HCT116 (cell line): ENCODE measurements at regions not wholly inside any gene's neighbourhood (a gene's known extent, or its start where the extent isn't known, plus 50 kb on each side); places are given as distances from the start of the nearest gene placed in this dataset.

Source experiments
- ATF3 ChIP-seq: IDR thresholded peaks from 2 replicates; pipeline ENCODE4 v1.6.1; 2012
- CEBPB ChIP-seq: IDR thresholded peaks from 2 replicates; pipeline ENCODE4 v1.6.1; 2012; ENCODE audit warnings: low read depth
- CTCF ChIP-seq, 3 experiments: fragments of 200-600 bp in 1 of 3; sonication (generic) in 1 of 3; IDR thresholded peaks in 2 of 3; conservative IDR thresholded peaks in 1 of 3; 2 replicates each; pipeline ENCODE4 v1.5.1; 2012 to 2017; ENCODE audit warnings: low read depth in 2 of 3, low read length in 2 of 3, antibody characterized with exemption in 1 of 3, borderline replicate concordance in 1 of 3, control low read depth in 1 of 3, mild to moderate bottlenecking in 1 of 3, mixed read lengths in 1 of 3, mixed run types in 1 of 3, moderate library complexity in 1 of 3; ENCODE audit not compliant: insufficient read depth in 1 of 3
- EGR1 ChIP-seq: IDR thresholded peaks from 2 replicates; pipeline ENCODE4 v1.6.1; 2012; ENCODE audit warnings: low read depth
- ELF1 ChIP-seq: IDR thresholded peaks from 2 replicates; pipeline ENCODE4 v1.6.1; 2012; ENCODE audit warnings: low read depth, borderline replicate concordance
- EZH2 ChIP-seq: fragments of 200-600 bp; sonication (generic); IDR thresholded peaks from 2 replicates; pipeline ENCODE4 v1.6.1; 2017; ENCODE audit warnings: antibody characterized with exemption, mixed run types
- EZH2phosphoT487 ChIP-seq: fragments of 200-600 bp; IDR thresholded peaks from 2 replicates; pipeline ENCODE4 v1.6.1; 2018; ENCODE audit warnings: antibody characterized with exemption, borderline replicate concordance
- POLR2A ChIP-seq: IDR thresholded peaks from 2 replicates; pipeline ENCODE4 v1.7.0; 2011; ENCODE audit warnings: borderline replicate concordance; ENCODE audit not compliant: insufficient read depth, insufficient read length; ENCODE audit errors: extremely low read depth
- RAD21 ChIP-seq: IDR thresholded peaks from 2 replicates; pipeline ENCODE4 v1.6.1; 2012; ENCODE audit warnings: low read depth, mild to moderate bottlenecking
- SIN3A ChIP-seq: IDR thresholded peaks from 2 replicates; pipeline ENCODE4 v1.6.1; 2012; ENCODE audit warnings: low read depth
- SRF ChIP-seq: IDR thresholded peaks from 2 replicates; pipeline ENCODE4 v1.6.1; 2012; ENCODE audit warnings: low read depth
- TCF7L2 ChIP-seq: IDR thresholded peaks from 2 replicates; pipeline ENCODE4 v1.7.0; 2011; ENCODE audit warnings: borderline replicate concordance, inconsistent platforms; ENCODE audit not compliant: insufficient read depth, insufficient read length; ENCODE audit errors: extremely low read depth
- YY1 ChIP-seq: IDR thresholded peaks from 2 replicates; pipeline ENCODE4 v1.6.1; 2011; ENCODE audit warnings: low read length, low read depth, moderate library complexity, mild to moderate bottlenecking; ENCODE audit not compliant: insufficient replicate concordance; ENCODE audit errors: extremely low read depth

DNA sequence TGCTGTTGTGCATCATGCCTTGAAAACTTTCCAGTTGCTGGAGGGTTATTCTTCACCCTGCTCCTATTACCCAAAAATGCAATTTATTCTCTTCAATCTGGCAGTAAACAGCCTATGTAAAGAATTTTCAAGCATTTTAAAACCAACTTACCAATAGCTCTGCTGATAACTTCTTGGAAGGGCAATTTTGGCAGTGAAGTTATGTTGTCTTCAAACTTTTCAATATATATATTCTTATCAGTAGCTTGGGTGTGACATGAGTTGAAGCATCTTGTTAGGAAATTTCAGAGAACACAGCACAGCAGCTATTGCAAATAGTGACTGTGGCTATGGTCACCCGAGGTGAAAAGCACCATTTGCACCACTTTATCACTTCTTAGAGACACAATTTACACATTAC lies 395.5 kb downstream of the STK39 start:
- TF ChIP-seq CTCF (IDR thresholded peaks at IDR 0.05 in 2 of 3, conservative IDR thresholded peaks at IDR 0.05 in 1 of 3; ENCODE audit: borderline replicate concordance in 1 of 3, insufficient read depth in 1 of 3, low read depth in 2 of 3, low read length in 2 of 3) (no peak), SRF (no peak), TCF7L2 (no peak), ATF3 (no peak), EGR1 (no peak), YY1 (no peak), SIN3A (no peak), EZH2phosphoT487 (no peak), POLR2A (no peak), ELF1 (no peak), RAD21 (no peak), EZH2 (no peak), CEBPB (no peak)
